OCI-LY3 (cell line): ENCODE measurements at regions not wholly inside any gene's neighbourhood (a gene's known extent, or its start where the extent isn't known, plus 50 kb on each side); places are given as distances from the start of the nearest gene placed in this dataset.
A peak's percentile ranks its signal among the peaks of the same experiment; 100 is the strongest.

Experiments used
- EZH2phosphoT487 ChIP-seq: fragments of 200-600 bp; shearing (Covaris generic); IDR thresholded peaks from 2 replicates; pipeline ENCODE4 v1.6.1; 2018; ENCODE audit warnings: antibody characterized with exemption, mixed run types, low read depth
- TF ChIP-seq, protein P1 (sequence below): fragments of 200-600, 300-600 bp; sonication (generic); IDR thresholded peaks from 2 replicates; pipeline ENCODE4 v1.5.1; 2014; ENCODE audit warnings: antibody characterized with exemption, low read length, low read depth

DNA sequence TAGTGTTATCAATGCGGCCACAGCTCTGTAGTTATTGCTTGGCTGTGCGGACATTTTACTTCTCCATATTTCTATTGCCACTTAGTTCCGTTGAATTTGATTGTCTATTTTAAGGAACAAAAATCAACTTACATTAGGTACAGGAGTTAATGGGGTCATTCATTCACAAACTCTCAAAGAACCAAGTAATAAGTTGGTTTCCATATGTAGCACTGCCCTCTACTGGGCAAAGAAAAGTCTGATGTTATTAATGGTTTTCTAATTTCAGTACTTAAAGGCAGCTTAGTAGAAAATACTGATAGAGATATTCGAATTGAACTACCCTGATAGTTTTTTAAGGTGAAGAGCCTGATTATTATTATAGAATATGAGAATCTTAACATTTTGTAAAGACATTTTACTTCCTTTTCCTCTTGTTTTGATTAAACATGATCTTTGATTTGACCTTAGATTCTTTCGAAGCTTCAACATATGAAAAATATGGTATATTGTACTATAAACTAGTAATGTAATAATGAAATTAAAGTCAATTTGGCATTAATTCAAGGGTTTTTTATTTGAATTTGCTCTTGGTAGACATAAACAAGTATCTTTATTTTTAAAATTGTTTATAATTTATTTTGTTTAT lies 119.5 kb upstream of the CTNND2 start:
- TF ChIP-seq, protein P1, sequence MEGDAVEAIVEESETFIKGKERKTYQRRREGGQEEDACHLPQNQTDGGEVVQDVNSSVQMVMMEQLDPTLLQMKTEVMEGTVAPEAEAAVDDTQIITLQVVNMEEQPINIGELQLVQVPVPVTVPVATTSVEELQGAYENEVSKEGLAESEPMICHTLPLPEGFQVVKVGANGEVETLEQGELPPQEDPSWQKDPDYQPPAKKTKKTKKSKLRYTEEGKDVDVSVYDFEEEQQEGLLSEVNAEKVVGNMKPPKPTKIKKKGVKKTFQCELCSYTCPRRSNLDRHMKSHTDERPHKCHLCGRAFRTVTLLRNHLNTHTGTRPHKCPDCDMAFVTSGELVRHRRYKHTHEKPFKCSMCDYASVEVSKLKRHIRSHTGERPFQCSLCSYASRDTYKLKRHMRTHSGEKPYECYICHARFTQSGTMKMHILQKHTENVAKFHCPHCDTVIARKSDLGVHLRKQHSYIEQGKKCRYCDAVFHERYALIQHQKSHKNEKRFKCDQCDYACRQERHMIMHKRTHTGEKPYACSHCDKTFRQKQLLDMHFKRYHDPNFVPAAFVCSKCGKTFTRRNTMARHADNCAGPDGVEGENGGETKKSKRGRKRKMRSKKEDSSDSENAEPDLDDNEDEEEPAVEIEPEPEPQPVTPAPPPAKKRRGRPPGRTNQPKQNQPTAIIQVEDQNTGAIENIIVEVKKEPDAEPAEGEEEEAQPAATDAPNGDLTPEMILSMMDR = peak; percentile 71
- TF ChIP-seq EZH2phosphoT487 = no peak
